CD4-positive, alpha-beta T cell treated with Interleukin-21 for 1 hour (primary cell): ENCODE measurements at regions not wholly inside any gene's neighbourhood (a gene's known extent, or its start where the extent isn't known, plus 50 kb on each side); places are given as distances from the start of the nearest gene placed in this dataset.

Source experiments
- DNase-seq: peaks from one replicate; pipeline ENCODE4 v3.0.0-alpha.2; 2020

DNA sequence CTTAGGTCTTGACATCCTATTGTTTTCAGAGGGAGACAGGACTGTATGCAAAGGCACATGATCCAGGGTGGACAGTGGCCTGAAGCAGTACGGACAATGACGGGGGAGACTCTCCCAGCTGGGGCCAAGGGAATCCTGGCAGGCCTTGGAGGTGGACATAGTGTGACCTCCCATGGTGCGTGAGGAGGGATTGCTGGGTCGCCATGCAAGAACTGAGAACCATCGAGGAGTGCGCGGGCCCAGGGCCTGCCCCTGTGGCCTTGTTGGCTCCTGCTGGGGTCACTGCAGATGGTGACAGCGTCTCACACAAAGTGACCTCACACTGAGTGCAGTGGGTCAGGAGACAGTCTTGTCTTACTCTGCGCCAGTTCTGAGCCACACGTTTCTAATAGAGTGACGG, 192.4 kb downstream of the GADD45G start:
- no peak for DNase-seq

DNA sequence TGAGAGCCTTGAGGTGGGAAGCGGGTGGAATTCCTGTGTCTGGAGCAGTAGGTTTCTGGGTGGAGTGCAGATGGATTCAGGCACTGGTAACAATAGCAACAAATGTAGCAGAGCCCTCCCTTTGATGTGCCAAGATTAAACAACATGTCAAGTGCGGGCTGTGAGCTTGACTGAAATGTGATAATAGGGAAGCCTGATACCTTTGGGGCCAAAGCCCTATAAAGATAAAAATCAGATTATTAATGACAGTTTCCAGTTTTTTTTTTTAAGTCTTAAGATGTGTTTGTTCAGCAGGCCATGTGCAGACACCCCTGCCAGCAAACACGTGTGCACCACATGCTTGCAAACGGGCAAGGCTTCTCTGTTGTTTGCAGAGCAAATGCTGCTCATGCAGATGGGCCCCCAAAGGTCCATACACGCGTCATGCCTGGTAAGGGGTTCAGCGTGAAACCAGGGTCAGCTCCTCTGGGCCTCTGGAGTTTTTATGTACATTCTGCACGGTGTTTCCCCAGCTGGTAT, 193.2 kb downstream of the GADD45G start:
- no peak for DNase-seq

DNA sequence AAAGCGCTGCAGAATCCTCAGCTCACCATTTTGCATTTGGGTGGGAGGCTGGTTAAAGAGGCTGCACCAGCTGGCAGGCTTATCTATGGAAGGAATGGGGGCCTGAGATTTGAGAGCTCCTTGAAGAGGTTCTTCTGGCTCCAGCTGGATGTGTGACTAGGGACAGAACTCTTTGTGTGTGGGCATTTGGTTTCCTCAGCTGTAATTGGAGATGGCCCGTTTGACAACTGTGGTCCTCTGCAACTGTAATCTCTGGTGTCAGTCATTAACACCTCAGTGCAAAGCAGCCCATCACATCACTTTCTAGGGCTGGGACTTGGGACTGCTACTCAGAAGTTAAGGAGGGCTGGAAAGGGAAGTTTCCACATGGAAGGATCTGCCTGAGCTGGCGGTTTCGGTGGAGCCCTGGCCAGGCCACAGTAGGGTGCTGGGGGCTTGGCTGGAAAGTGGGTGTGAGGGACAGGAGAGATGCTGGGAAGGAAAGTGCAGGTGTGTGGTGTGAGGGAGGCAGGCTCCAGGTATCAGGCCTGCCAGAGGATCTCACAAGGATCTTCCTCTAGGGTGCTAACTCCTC, 193.8 kb downstream of the GADD45G start:
- no peak for DNase-seq

DNA sequence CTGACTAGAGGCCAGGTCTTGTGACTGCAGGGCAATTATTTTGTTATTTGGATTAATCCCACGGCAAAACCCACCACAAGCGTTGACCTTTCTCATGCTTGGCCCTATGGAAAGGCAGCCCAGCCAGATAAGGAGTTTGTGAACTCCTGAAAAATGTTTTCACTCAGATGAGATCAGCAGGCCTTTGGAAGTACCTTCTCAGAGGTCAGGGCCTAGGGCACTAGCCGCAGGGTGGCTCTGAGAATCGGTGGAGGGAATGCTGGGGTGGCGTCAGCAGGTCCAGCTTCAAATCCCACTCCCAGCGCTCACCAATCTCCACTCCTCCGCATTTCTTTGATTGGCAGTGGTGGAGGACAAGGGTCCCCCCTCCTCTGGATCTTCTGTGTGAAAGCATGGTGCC, 194.4 kb downstream of the GADD45G start:
- DNase-seq, result no peak

DNA sequence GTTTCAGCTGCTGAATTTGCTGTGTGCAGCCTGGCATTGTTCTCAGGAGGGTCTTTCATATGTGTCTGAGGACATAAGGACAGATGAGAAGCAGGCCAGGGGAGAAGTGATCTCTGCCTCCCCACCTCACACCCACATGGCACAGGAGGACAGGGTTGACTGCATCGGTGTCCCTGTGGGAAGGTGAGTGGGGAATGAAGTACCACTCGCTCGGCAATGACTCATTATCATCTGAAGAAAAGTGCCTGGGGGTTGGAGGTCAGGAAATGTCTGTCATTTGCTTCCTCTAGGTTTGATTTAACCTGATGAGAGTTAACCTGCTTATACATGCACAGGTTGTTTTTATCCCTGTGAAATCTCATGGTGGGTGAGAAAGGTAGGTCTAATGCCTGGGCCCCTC, 195.0 kb downstream of the GADD45G start:
- DNase-seq, result no peak

DNA sequence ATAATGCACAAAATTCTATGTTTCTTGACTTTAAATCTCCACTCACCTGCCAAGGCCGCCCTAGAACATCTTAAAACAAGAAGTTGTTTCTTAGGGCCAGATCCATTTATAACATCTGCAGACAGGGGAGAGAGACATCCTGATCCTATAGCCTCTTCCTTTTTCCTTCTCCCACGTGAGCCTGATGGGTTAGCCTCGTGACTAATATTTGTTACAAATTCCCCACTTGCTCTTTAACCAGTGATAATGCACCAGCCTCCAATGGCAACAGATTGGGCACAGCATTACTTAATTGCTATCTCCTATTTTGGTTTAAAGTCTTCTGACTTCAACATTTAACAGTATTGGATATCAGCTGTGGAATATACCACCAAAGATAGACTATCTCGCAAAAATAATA, 196.5 kb downstream of the GADD45G start:
- DNase-seq, result no peak

DNA sequence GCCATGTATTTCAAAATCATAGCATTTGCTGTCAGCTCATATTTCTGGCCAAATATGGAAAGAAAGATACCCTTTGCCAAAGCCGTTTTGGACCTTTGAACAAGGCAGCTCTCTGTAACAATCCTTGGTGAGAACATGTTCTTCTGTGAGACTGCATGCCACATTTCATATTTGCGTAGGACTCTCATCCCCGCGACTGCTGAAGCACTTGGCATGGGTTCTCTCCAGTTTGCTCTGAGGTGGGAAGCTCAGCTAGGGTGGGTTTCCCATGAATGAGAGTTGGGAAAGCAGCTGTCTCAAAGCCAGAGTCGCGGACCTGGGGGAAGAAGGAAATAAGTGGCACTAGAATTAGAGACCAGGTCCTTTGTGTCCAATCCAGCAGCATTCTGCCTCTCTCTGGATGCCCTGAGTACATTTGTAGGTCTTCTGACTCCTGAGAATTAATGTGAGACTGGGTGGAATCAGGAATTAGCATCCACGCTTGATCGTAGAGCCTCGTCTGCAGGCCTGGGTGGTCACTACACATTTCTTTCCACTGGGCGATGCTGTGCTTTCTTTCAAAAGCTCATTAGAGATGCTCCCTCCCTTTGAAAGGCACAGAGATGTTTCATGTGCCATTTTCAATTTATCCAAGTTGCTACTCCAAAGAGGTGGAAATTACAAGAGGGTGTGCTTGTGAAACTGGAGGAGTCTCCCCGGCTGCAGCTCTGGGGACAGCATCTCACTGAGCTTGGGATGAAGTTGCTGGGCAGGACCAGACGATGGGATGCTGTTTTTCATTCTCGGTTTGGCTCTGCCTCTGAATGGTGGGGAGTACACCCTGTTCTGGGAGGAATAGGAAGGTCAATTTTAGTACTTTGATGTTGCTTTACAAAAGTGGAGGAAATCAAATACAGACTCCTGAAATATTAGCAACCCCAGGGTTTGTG, 197.2 kb downstream of the GADD45G start:
- no peak for DNase-seq

DNA sequence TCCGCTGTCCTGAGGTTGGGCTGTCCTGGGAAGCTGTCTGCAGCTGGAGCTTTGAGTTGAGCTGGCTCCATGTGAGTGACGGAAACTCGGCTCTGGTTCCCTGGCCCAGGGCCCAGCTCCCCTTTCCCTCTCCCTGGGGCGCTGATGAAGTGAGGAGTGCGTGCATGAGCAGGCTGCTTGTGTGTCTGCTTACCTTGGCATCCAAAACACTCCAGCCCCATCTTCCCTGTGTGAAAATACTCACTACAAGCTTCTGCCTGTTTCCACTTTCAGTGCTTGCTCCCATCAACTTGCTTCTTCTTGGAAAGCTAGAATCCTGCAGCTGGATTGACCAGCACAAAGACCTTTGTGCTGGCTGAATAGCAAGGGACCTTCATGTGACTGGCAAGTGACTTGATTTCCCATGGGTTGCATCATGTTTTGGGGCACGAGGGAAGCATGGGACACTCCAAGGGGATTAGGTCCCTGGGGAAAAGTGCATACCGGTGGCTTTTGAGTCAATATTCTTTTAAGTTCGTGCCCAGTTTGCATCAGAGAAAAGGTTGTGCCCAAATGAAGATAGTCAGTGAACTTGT, 198.1 kb downstream of the GADD45G start:
- no peak for DNase-seq

DNA sequence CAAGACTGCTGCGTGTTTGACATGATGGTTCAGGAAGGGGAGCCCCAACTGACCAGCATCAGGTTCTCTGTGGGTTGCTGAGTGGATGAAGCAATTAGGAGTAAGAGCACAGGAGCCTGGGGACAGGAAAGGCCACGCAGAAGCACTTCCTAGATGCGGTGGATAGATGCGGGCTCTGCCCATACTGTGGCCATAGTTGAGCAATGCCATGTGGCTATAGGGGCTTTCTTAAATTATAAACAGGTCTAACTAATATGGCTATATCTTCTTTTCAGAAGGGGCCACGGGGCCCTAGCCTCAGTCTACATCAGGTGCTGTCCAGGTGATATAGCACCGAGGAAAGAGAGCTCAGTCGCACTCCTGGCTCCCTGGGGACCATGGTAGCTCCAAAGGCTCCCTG, 198.6 kb downstream of the GADD45G start:
- no peak for DNase-seq

DNA sequence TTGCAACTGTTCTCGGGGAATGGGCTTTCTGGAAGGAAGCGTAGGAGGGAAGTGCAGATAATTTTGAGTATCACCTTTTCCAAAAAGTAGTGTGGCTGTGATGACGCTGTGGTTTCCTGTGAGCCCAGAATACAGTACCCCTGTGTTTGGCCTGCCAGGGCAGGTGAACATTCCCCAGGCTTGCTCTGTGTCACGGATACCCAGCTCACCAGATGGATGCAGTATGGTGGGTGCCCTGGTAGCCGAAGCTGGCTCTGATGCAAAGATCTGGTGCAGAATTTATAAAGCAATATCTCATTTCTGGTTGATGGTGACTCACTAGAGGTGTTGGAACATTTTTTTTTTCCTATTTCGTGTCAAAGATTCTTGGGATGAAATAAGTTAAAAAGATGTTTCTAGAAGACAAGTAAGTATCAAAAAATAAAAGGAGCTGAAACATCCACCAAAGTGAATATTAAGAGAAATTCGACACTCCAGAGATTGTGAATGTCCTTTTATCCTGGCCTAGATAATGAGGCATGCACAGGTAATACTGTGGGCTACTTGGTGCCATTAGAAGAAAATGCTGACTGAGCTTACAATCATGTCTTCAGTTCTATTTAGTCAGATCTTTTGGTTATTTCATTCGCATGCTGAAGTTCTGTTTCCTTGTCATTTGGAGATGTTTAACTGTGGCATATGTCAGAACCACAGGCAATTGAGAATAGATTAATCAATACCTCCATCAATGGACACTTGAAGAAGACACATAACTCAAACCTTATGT, 200.1 kb downstream of the GADD45G start:
- no peak for DNase-seq

DNA sequence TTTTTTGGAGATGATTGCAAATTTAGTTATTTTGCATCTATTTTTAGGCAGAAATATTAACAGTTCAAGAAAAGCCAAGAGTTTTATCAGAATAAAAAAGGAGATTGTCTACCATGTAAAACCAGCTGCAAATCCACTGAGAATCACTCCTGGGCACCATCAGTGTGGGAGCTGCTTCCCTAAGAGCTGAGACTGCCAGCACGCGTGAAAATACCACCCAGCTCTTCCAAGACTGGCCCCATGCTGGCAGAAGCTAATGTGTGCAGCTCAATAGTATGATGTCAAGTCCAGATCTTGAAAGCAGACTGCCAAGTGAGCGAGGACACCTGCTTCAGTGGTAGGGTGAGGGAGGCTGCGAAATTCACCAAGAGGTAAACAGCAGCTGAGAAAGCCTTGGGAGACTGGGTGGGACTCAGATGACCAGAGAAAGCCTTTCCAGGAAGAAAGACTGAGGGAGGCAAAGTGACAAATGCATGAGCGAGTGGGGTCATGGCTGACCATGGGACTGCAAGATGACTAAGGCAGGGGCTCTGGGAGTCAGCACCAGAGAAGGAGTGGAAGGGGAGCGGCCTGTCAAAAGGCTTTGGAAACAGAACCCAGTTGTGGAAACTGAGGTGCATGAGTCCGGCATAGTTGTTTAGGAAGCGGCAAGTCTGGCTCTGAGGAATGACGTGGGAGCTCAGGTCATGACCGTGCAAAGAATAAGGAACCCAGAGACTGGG, 200.9 kb downstream of the GADD45G start:
- DNase-seq, result no peak

DNA sequence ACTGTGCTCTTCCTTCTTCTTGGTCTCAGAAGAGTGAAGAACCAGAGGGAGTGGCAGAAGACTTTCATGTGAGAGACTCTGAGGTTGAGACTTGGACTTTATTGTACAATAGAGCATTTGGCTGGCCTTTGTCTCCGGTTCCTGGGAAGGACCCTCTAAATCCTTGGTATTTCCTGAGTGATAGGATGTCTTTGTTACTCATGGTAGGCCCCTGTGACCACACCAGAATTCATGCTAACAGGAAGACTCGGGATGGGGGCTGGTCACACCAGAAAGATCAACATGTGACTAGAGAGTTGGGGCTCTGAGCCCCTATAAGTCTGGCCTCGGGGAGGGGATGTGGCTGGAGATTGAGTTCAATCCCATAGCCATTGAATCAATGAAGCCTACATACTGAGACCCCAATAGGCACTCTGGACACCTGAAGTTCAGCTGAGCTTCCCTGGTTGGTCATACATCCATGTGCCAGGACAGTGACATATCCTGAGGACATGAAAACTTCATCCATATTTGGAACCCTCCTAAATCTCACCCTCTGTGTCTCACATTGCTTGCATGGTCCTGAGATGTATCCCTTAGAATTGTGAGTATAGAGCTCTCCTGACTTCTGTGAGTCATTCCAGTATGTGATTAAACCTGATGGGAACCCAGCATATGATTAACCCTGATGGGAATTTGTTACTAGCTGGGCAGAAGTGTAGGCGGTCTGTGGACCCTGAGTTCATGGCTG, 201.7 kb downstream of the GADD45G start:
- no peak for DNase-seq

DNA sequence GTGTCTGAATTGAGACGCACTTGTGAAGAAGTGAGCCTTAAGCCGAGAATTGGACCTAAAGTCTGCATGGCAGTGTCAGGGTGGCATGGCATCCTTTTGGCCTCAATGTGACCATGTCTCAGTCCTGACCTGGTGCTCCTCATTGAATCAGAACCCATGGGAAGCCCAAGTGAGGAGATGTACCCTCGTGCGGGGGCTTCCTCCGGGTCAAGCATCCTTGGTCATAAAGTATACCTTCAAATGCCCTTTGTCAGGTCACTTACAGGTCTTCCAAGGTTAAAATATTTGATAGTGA, 202.2 kb downstream of the GADD45G start:
- no peak for DNase-seq

DNA sequence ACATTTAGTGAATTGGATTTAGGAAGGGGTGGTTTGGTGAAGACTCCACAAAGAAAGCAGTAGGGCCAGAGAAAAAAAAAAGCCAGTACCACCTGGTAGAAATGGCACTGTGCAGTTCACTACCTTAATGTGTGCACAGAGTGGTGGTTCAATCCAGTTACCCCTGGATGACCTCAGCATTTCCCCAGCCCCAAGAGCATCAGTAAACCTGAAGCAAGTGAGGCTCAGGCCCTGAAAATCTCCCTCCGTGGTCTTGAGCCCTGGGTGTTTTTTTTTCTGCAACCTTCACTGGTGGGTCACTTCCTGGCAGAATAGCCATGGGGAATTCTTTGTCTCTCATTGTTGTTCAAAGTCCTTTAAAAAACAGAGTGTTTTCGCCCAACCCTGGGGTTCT, 202.9 kb downstream of the GADD45G start:
- DNase-seq, result no peak

DNA sequence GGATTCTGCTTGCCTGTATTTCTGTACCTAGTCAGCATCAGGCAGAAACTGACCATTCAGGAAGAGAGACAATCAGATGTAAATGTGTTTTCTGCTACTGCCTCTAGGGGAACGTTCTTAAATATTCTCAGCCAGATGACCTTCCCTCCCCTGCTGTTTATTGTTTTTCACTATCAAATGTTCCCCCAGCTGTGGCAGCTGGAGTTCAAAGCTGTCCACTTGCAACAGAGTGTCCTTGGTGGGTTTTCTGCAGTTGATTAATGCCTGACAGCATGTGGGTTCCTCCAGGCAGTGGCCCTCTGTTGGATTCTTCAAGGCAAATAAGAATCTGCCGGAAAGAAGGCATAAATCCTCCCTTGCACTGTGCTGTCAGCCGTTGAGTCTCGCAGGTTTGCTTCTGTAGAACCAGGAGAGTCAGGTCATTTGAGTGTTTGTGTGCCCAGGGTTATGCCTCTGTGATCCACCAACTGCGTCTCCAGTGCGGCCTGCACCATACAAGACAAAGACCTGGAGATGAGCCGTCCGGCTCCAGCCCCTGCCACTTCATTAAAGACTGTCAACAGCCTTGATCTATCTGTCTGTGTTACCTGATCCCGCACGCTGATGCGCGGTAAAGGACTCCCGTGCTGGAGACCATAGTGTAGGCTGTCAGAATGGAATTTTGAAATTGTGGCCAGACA, 203.4 kb downstream of the GADD45G start:
- no peak for DNase-seq

DNA sequence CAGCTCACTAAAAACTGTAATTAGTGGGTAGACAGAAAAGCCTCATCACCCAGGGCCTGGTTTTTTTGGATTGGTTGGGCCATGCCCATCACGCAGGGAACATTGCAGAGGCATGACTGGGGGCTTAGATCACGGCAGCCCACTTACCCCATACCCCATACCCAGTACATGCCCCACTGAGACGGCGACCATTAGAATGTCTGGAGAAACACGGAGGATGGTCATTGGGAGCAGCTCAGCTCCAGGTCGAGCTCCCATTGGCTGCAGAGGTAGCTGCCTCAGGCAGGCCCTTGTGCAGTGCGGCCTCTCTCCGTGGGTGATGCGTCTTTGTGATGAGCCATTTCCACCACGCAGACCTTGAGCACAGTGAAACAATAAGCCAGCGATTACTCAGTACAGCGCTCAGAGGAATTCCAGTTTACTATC, 204.0 kb downstream of the GADD45G start:
- no peak for DNase-seq

DNA sequence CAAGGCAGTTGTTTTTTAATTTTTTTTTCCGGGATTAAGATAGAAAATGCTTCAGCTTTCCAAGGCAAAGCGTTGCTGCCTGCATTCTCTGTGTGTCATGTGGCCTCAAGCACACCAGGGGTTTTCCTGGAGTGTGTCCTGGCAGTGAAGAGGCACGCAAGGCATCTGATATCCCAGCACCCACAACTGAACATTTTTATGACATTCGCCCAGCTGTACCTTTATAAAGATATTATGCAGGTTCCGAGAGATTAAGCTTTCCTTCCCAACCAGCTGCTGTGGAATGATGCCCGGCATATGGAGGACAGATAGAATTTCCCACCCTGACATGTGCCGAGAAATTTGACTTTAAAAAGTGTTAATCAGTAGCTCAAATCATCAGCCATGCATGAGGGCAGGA, 205.6 kb downstream of the GADD45G start:
- DNase-seq, result no peak

DNA sequence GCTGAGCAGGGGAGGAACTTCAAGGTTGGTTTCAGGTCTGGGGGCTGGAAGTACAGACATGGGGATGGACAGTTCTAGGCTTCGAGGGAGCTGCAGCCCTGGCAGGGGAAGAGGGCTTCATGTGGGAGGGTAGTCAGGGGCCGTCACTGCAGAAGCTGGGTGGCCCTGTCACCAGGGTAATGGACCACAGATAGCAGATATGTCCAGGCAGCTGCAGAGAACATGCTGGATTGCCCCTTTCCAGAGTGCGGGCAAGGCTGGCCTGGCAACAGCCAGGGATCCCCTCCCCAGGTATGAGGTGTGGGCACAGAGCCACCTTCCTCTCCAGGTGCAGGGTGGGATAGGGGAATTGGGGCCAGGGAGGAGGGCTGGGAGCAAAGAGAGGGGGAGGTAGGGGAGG, 206.5 kb downstream of the GADD45G start:
- DNase-seq, result no peak

DNA sequence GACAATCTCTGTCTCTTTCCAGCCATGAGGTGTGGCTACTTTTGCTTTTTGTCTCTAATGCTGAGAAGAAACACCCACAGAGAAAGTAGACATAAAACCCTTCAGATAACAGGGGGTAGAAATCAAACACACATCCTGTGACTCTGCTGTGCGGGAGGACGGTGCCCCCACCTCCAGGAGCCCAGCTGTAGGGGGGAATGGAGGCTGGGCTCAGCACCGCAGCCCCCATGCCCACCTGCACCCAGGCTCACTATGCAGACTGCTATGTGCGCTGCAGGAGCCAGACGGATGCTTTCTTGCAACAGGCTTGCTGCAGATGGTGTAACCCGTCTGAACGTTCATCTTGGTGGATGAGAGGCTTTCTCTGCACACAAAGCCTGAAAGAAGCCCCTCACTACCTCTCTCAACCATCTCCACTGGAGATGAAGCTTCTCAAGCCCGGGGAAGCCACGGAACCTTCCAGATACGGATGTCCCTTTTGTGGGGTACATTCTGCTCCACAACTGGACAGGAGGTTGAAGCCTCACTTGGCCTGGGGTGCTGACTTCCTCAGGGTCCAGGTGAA, 207.2 kb downstream of the GADD45G start:
- no peak for DNase-seq

DNA sequence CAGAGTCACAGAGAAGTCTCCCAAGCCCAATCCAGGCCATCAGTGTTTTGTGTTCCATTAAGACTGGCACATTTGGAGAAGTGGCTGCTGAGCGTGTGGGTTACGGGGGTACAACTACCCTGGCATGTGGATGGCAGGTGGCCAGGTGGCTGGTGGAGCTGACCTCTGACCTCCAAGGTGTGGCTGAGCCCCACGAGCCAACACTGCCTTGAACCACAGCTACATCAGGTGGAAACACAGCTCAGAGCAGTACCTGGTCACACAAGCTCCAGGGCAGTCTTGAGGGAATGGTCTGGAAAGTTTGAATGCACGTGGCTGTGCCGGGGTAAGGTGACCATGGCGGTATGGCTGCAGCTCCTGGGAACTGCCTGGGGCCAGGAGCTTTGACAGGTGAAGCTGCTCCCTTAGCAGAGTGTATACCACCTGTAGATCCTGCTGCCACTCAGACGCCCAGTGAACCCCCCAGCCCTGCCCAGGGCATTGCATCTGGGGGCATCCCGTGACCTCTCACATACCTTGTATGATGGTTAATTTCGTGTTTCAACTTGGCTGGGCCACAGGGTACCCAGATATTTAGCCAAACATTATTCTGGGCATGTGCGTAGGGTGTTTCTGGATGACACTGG, 207.9 kb downstream of the GADD45G start:
- DNase-seq, result no peak

DNA sequence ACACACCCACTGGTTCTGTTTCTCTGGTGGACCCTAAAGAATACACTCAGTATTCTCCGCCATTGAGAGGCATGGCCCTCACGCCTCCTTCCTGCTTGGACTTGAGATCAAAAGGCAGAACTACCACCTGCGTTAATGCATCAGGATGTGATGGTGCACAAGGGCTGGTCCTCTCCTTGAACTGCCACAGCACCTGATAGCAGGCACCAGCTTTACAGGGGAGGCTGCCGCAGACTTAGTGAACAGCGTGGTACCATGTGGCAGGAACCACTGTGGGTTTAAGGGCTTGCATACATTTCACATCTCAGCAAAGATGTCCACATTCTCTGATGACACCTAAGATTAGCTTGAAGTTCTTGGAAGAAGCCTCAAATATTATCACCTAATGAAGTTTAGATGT, 208.7 kb downstream of the GADD45G start:
- DNase-seq, result no peak
